Liver (tissue), 7 donors: ENCODE measurements at regions not wholly inside any gene's neighbourhood (a gene's known extent, or its start where the extent isn't known, plus 50 kb on each side); places are given as distances from the start of the nearest gene placed in this dataset.

Experiments used
- DNase-seq: peaks from one replicate; pipeline ENCODE4 v3.0.0-alpha.2; 2017; ENCODE audit warnings: low spot score
- H3K27ac ChIP-seq, 2 donors: one replicate each; pipeline ENCODE4 v1.7.0; 2013; ENCODE audit warnings: inconsistent platforms in 2 of 2, low read length in 2 of 2, control low read depth in 1 of 2, low read depth in 1 of 2, mild to moderate bottlenecking in 1 of 2
- H3K27me3 ChIP-seq, 4 donors: one replicate each; pipeline versions ENCODE4 v1.6.1 to v1.7.0; 2013; ENCODE audit warnings: low read length in 3 of 4, inconsistent platforms in 1 of 4, mild to moderate bottlenecking in 1 of 4, moderate library complexity in 1 of 4; ENCODE audit not compliant: control insufficient read depth in 4 of 4, insufficient read depth in 4 of 4
- H3K36me3 ChIP-seq, 4 donors: one replicate each; pipeline versions ENCODE4 v1.6.1 to v1.7.0; 2013; ENCODE audit warnings: low read length in 3 of 4, mild to moderate bottlenecking in 3 of 4, low read depth in 1 of 4, moderate library complexity in 1 of 4; ENCODE audit not compliant: control insufficient read depth in 4 of 4, insufficient read depth in 3 of 4
- H3K4me1 ChIP-seq, 4 donors: one replicate each; pipeline versions ENCODE4 v1.6.1 to v1.7.0; 2013; ENCODE audit warnings: low read length in 3 of 4, mild to moderate bottlenecking in 3 of 4, moderate library complexity in 1 of 4; ENCODE audit not compliant: control insufficient read depth in 4 of 4, insufficient read depth in 4 of 4
- H3K4me3 ChIP-seq, 3 donors: one replicate each; pipeline versions ENCODE4 v1.6.1 to v1.7.0; 2013; ENCODE audit warnings: low read length in 3 of 3, control low read depth in 1 of 3, low read depth in 1 of 3, mild to moderate bottlenecking in 1 of 3
- H3K9ac ChIP-seq, 2 donors: one replicate each; pipeline ENCODE4 v1.7.0; 2013; ENCODE audit warnings: low read length in 2 of 2, mild to moderate bottlenecking in 2 of 2, moderate library complexity in 2 of 2, control low read depth in 1 of 2, low read depth in 1 of 2
- H3K9me3 ChIP-seq, 4 donors: one replicate each; pipeline versions ENCODE4 v1.6.1 to v1.7.0; 2013; ENCODE audit warnings: low read length in 3 of 4; ENCODE audit not compliant: control insufficient read depth in 4 of 4
- FOXA1 ChIP-seq: IDR thresholded peaks from 2 replicates; pipeline ENCODE4 v1.6.1; 2016; ENCODE audit warnings: antibody characterized with exemption
- HNF4G ChIP-seq: IDR thresholded peaks from 2 replicates; pipeline ENCODE4 v1.6.1; 2016; ENCODE audit warnings: antibody characterized with exemption
- NR2F2 ChIP-seq: IDR thresholded peaks from 2 replicates; pipeline ENCODE4 v1.6.1; 2016; ENCODE audit warnings: antibody characterized with exemption
- YY1 ChIP-seq: IDR thresholded peaks from 2 replicates; pipeline ENCODE4 v1.6.1; 2016; ENCODE audit warnings: antibody characterized with exemption, mild to moderate bottlenecking
- WGBS: extraction: QIAGEN DNeasy Blood & Tissue Kit; methylation state at CpG from one replicate; pipeline ENCODE4 v1.1.7; 2013; 5-methylcytosine and 5-hydroxymethylcytosine counted together
- TF ChIP-seq, protein P1 (sequence below): IDR thresholded peaks from 2 replicates; pipeline ENCODE4 v1.6.1; 2016; ENCODE audit warnings: antibody characterized with exemption
- donor health status: healthy.
- donor health status: healthy.
- donor health status: healthy.
- donor health status: healthy.

DNA sequence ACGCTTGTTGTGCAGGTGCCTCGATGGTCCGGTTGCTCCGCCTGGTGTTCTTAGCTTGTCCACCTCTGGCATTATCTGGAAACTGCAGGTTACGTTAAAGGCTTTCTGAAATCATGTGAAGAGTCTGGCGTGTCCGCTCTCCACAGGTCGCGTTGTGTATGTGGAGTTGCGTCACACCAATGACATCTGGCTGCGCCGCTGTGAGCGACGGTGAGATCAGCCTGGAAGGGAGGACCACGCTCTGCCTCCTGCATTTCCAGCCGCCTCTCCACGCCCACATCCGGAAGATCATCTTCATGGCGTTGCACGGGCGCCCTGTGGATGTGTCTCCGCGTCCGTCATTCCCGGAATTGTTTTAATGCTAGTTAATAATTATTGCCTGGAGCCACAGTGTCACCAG is 50.6 kb upstream of the GALNT9 start:
- Histone ChIP-seq H3K4me1 (no peaks in the 10 kb centered on the region), H3K9ac (no peak overlapping the region), H3K9me3 (no peaks in the 10 kb centered on the region), H3K36me3 (no peaks in the 10 kb centered on the region), H3K4me3 (no peak overlapping the region), H3K27ac (no peak overlapping the region), H3K27me3 (peaks cover 0 to 6% (median 4%) of the 10 kb centered on the region in 4 donors)
- TF ChIP-seq YY1 (no peak), FOXA1 (no peak), NR2F2 (no peak)
- TF ChIP-seq, protein P1, sequence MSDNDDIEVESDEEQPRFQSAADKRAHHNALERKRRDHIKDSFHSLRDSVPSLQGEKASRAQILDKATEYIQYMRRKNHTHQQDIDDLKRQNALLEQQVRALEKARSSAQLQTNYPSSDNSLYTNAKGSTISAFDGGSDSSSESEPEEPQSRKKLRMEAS, result no peak
- DNase-seq, result no peak
- 77% methylated on average over 25 of the region's 25 CpGs for WGBS

DNA sequence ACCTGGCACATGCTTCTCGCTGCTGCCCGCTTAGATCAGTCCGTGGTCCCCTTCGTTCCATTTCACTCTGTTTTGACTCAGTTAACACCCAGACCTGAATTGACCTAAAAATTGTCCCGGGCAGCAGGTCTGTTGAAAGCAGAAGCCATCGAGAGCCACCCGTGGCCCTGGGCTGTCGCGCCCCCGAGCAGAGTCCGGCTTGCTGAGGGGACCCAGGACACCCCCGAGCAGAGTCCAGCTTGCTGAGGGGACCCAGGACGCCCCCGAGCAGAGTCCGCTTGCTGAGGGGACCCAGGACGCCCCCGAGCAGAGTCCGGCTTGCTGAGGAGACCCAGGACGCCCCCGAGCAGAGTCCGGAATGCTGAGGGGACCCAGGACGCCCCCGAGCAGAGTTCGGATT is 50.2 kb upstream of the GALNT9 start:
- no peak overlapping the region for H3K27ac ChIP-seq
- 84% methylated on average over 24 of the region's 24 CpGs for WGBS
- no peaks in the 10 kb centered on the region for H3K9me3 ChIP-seq
- no peaks in the 10 kb centered on the region for H3K4me1 ChIP-seq
- H3K36me3 ChIP-seq, result no peaks in the 10 kb centered on the region
- H3K4me3 ChIP-seq, result no peak overlapping the region
- TF ChIP-seq HNF4G, result no peak
- H3K27me3 ChIP-seq, result peaks cover 0 to 7% (median 4%) of the 10 kb centered on the region in 4 donors
- no peak for DNase-seq
- H3K9ac ChIP-seq, result no peak overlapping the region
